ENCODE measurements at regions not wholly inside any gene's neighbourhood (a gene's known extent, or its start where the extent isn't known, plus 50 kb on each side); places are given as distances from the start of the nearest gene placed in this dataset.

- no peak for TF ChIP-seq JUND (IDR thresholded peaks at IDR 0.05; ENCODE audit: low read depth)
- DNase-seq (ENCODE audit: low read depth in 1 of 2, low spot score in 1 of 2) = no peak
- in situ Hi-C loops (cut with HindIII; ENCODE audit: low pct_unique_long_range_greater_than_20kb, low sequenced_read_pairs) = no loop called here
These were observed 146.5 kb upstream of the ARPP21 start for GRCh38 chr3:35492841-35493240.

GRCh38 chr3:35498506-35499210 lies 140.7 kb upstream of the ARPP21 start:
- TF ChIP-seq JUND (IDR thresholded peaks at IDR 0.05; ENCODE audit: low read depth) = no peak
- in situ Hi-C loops (cut with HindIII; ENCODE audit: low pct_unique_long_range_greater_than_20kb, low sequenced_read_pairs) = no loop called here
- peak in 1 of 2 experiments; percentile 45 for DNase-seq (ENCODE audit: low read depth in 1 of 2, low spot score in 1 of 2)

- in situ Hi-C loops (cut with HindIII; ENCODE audit: low pct_unique_long_range_greater_than_20kb, low sequenced_read_pairs) = no loop called here
- peak in 1 of 2 experiments; percentile 18 for DNase-seq (ENCODE audit: low read depth in 1 of 2, low spot score in 1 of 2)
- no peak for TF ChIP-seq JUND (IDR thresholded peaks at IDR 0.05; ENCODE audit: low read depth)
These were observed 138.5 kb upstream of the ARPP21 start for GRCh38 chr3:35500641-35501350.

- in situ Hi-C loops (cut with HindIII; ENCODE audit: low pct_unique_long_range_greater_than_20kb, low sequenced_read_pairs) = no loop called here
These were observed 136.6 kb upstream of the ARPP21 start for GRCh38 chr3:35502699-35503098.

GRCh38 chr3:35505181-35505580 lies 134.1 kb upstream of the ARPP21 start:
- in situ Hi-C loops (cut with HindIII; ENCODE audit: low pct_unique_long_range_greater_than_20kb, low sequenced_read_pairs) = no loop called here
- TF ChIP-seq JUND (IDR thresholded peaks at IDR 0.05; ENCODE audit: low read depth) = no peak
- DNase-seq (ENCODE audit: low read depth in 1 of 2, low spot score in 1 of 2) = no peak

More at GRCh38 chr3:35502699-35503098, 136.6 kb upstream of the ARPP21 start:
- DNase-seq (ENCODE audit: low read depth in 1 of 2, low spot score in 1 of 2) = no peak
- no peak for TF ChIP-seq JUND (IDR thresholded peaks at IDR 0.05; ENCODE audit: low read depth)

- in situ Hi-C loops (cut with HindIII; ENCODE audit: low pct_unique_long_range_greater_than_20kb, low sequenced_read_pairs) = no loop called here
- TF ChIP-seq JUND (IDR thresholded peaks at IDR 0.05; ENCODE audit: low read depth) = no peak
- no peak for DNase-seq (ENCODE audit: low read depth in 1 of 2, low spot score in 1 of 2)
These were observed 133.6 kb upstream of the ARPP21 start for GRCh38 chr3:35505772-35506171.

GRCh38 chr3:35519936-35520335 lies 119.4 kb upstream of the ARPP21 start:
- TF ChIP-seq JUND (IDR thresholded peaks at IDR 0.05; ENCODE audit: low read depth) = no peak
- DNase-seq (ENCODE audit: low read depth in 1 of 2, low spot score in 1 of 2) = no peak
- in situ Hi-C loops (cut with HindIII; ENCODE audit: low pct_unique_long_range_greater_than_20kb, low sequenced_read_pairs) = no loop called here

- no peak for TF ChIP-seq JUND (IDR thresholded peaks at IDR 0.05; ENCODE audit: low read depth)
- DNase-seq (ENCODE audit: low read depth in 1 of 2, low spot score in 1 of 2) = no peak
- in situ Hi-C loops (cut with HindIII; ENCODE audit: low pct_unique_long_range_greater_than_20kb, low sequenced_read_pairs) = no loop called here
These were observed 118.1 kb upstream of the ARPP21 start for GRCh38 chr3:35521196-35521595.

- no peak for TF ChIP-seq JUND (IDR thresholded peaks at IDR 0.05; ENCODE audit: low read depth)
- in situ Hi-C loops (cut with HindIII; ENCODE audit: low pct_unique_long_range_greater_than_20kb, low sequenced_read_pairs) = no loop called here
- no peak for DNase-seq (ENCODE audit: low read depth in 1 of 2, low spot score in 1 of 2)
These were observed 116.9 kb upstream of the ARPP21 start for GRCh38 chr3:35522450-35522849.

GRCh38 chr3:35523074-35523473 lies 116.3 kb upstream of the ARPP21 start:
- TF ChIP-seq JUND (IDR thresholded peaks at IDR 0.05; ENCODE audit: low read depth) = no peak
- in situ Hi-C loops (cut with HindIII; ENCODE audit: low pct_unique_long_range_greater_than_20kb, low sequenced_read_pairs) = no loop called here
- no peak for DNase-seq (ENCODE audit: low read depth in 1 of 2, low spot score in 1 of 2)

GRCh38 chr3:35523838-35524237 lies 115.5 kb upstream of the ARPP21 start:
- DNase-seq (ENCODE audit: low read depth in 1 of 2, low spot score in 1 of 2) = no peak
- in situ Hi-C loops (cut with HindIII; ENCODE audit: low pct_unique_long_range_greater_than_20kb, low sequenced_read_pairs) = no loop called here
- TF ChIP-seq JUND (IDR thresholded peaks at IDR 0.05; ENCODE audit: low read depth) = no peak

GRCh38 chr3:35524856-35525255 lies 114.5 kb upstream of the ARPP21 start:
- TF ChIP-seq JUND (IDR thresholded peaks at IDR 0.05; ENCODE audit: low read depth) = no peak
- in situ Hi-C loops (cut with HindIII; ENCODE audit: low pct_unique_long_range_greater_than_20kb, low sequenced_read_pairs) = no loop called here

GRCh38 chr3:35528728-35529127 lies 110.6 kb upstream of the ARPP21 start:
- in situ Hi-C loops (cut with HindIII; ENCODE audit: low pct_unique_long_range_greater_than_20kb, low sequenced_read_pairs) = no loop called here
- DNase-seq (ENCODE audit: low read depth in 1 of 2, low spot score in 1 of 2) = peak in 1 of 2 experiments; percentile 35
- no peak for TF ChIP-seq JUND (IDR thresholded peaks at IDR 0.05; ENCODE audit: low read depth)

More at GRCh38 chr3:35524856-35525255, 114.5 kb upstream of the ARPP21 start:
- DNase-seq (ENCODE audit: low read depth in 1 of 2, low spot score in 1 of 2) = no peak
